ENCODE measurements at regions not wholly inside any gene's neighbourhood (a gene's known extent, or its start where the extent isn't known, plus 50 kb on each side); places are given as distances from the start of the nearest gene placed in this dataset.

- Histone ChIP-seq H3K27ac (ENCODE audit: low read length) (no peak overlapping the region), H3K9ac (ENCODE audit: low read length in 2 of 2) (no peak overlapping the region), H3K36me3 (ENCODE audit: control insufficient read depth in 2 of 2, insufficient read depth in 2 of 2, low read length in 2 of 2) (no peaks in the 10 kb centered on the region), H3K27me3 (ENCODE audit: control insufficient read depth in 1 of 2, insufficient read depth in 2 of 2, low read length in 2 of 2) (no peaks in the 10 kb centered on the region), H3K4me3 (ENCODE audit: low read length in 2 of 2) (no peak overlapping the region), H3K4me1 (ENCODE audit: control insufficient read depth, insufficient read depth, low read length) (peaks cover 20% of the 10 kb centered on the region), H3K9me3 (ENCODE audit: control insufficient read depth in 2 of 2, low read length in 2 of 2) (no peaks in the 10 kb centered on the region)
Observed at GRCh38 chr3:66747696-66748095, 246.9 kb upstream of the LRIG1 start.

GRCh38 chr3:66748175-66748876 is 247.5 kb upstream of the LRIG1 start:
- H3K27ac ChIP-seq (ENCODE audit: low read length), result no peak overlapping the region
- no peaks in the 10 kb centered on the region for H3K36me3 ChIP-seq (ENCODE audit: control insufficient read depth in 2 of 2, insufficient read depth in 2 of 2, low read length in 2 of 2)
- H3K27me3 ChIP-seq (ENCODE audit: control insufficient read depth in 1 of 2, insufficient read depth in 2 of 2, low read length in 2 of 2), result no peaks in the 10 kb centered on the region
- H3K4me1 ChIP-seq (ENCODE audit: control insufficient read depth, insufficient read depth, low read length), result peaks cover 24% of the 10 kb centered on the region
- no peak overlapping the region for H3K9ac ChIP-seq (ENCODE audit: low read length in 2 of 2)
- H3K9me3 ChIP-seq (ENCODE audit: control insufficient read depth in 2 of 2, low read length in 2 of 2), result no peaks in the 10 kb centered on the region
- H3K4me3 ChIP-seq (ENCODE audit: low read length in 2 of 2), result no peak overlapping the region

DNA sequence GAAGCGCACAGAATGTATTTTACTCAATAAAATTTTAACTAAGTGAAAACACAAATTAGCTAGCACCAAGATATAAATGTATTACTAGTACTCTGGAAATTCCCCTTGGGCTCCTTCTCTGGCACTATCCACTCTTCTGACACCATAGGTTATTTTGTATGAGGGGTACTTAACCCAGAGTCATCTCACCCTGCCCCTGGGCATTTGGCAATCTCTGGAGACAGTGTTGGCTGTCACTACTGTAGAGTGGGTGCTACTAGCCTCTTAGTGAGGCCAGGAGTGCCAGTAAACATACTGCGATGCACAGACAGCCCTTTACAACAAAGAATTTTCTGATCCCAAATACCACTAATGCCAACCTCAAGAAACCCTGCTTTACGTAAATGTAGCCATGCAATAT is 246.3 kb upstream of the KBTBD8 start:
- H3K4me1 ChIP-seq (ENCODE audit: control insufficient read depth, insufficient read depth, low read length), result peaks cover 27% of the 10 kb centered on the region
- no peak overlapping the region for H3K9ac ChIP-seq (ENCODE audit: low read length in 2 of 2)
- H3K27me3 ChIP-seq (ENCODE audit: control insufficient read depth in 1 of 2, insufficient read depth in 2 of 2, low read length in 2 of 2), result no peaks in the 10 kb centered on the region
- no peaks in the 10 kb centered on the region for H3K9me3 ChIP-seq (ENCODE audit: control insufficient read depth in 2 of 2, low read length in 2 of 2)
- no peak overlapping the region for H3K4me3 ChIP-seq (ENCODE audit: low read length in 2 of 2)
- H3K36me3 ChIP-seq (ENCODE audit: control insufficient read depth in 2 of 2, insufficient read depth in 2 of 2, low read length in 2 of 2), result no peaks in the 10 kb centered on the region
- peak overlapping the region; percentile 8 for H3K27ac ChIP-seq (ENCODE audit: low read length)

GRCh38 chr3:66753670-66754069 is 244.4 kb upstream of the KBTBD8 start:
- Histone ChIP-seq H3K36me3 (ENCODE audit: control insufficient read depth in 2 of 2, insufficient read depth in 2 of 2, low read length in 2 of 2) (no peaks in the 10 kb centered on the region), H3K4me1 (ENCODE audit: control insufficient read depth, insufficient read depth, low read length) (peaks cover 18% of the 10 kb centered on the region), H3K4me3 (ENCODE audit: low read length in 2 of 2) (no peak overlapping the region), H3K9me3 (ENCODE audit: control insufficient read depth in 2 of 2, low read length in 2 of 2) (no peaks in the 10 kb centered on the region), H3K27ac (ENCODE audit: low read length) (no peak overlapping the region), H3K9ac (ENCODE audit: low read length in 2 of 2) (no peak overlapping the region), H3K27me3 (ENCODE audit: control insufficient read depth in 1 of 2, insufficient read depth in 2 of 2, low read length in 2 of 2) (no peaks in the 10 kb centered on the region)

DNA sequence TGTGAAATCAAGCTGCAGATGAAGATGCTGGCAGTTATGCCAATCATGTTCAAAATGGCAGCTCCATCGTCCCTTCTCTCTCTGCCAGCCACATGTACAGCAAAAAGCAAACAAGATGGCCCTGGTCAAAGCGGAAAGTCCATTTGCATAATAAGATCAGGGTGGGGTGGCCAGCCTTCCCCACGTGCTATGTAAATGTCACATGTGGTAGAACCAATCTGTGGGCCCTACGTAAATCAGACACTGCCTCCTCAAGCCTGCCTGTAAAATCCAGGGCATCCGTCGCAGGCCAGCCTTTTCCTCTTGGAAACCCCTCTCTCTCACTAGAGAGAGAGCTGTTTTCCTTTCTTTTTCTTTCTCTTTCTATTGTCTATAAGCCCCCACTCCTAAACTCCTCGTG is 243.5 kb upstream of the KBTBD8 start:
- Histone ChIP-seq H3K9me3 (ENCODE audit: control insufficient read depth in 2 of 2, low read length in 2 of 2) (no peaks in the 10 kb centered on the region), H3K4me1 (ENCODE audit: control insufficient read depth, insufficient read depth, low read length) (peaks cover 16% of the 10 kb centered on the region), H3K4me3 (ENCODE audit: low read length in 2 of 2) (no peak overlapping the region), H3K36me3 (ENCODE audit: control insufficient read depth in 2 of 2, insufficient read depth in 2 of 2, low read length in 2 of 2) (no peaks in the 10 kb centered on the region), H3K9ac (ENCODE audit: low read length in 2 of 2) (no peak overlapping the region), H3K27ac (ENCODE audit: low read length) (no peak overlapping the region), H3K27me3 (ENCODE audit: control insufficient read depth in 1 of 2, insufficient read depth in 2 of 2, low read length in 2 of 2) (no peaks in the 10 kb centered on the region)

DNA sequence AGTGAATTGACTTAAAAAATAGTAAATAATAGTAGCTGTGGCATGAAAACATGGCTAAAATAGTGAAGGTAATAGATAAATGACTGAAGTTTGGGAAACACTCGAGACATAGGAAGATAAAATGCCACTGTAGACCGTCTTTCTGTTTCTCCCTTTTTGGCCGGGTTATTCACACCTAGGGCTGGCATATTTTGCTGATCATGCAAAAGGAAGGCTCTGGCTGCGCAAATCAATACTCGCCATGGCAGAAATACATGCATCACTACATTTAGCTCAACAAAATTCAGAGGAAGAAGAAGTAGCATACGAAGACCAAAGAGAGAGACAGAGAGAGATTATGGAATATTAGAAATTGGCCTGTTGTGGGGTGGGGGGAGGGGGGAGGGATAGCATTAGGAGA is 242.2 kb upstream of the KBTBD8 start:
- H3K9me3 ChIP-seq (ENCODE audit: control insufficient read depth in 2 of 2, low read length in 2 of 2), result no peaks in the 10 kb centered on the region
- no peak overlapping the region for H3K27ac ChIP-seq (ENCODE audit: low read length)
- no peaks in the 10 kb centered on the region for H3K27me3 ChIP-seq (ENCODE audit: control insufficient read depth in 1 of 2, insufficient read depth in 2 of 2, low read length in 2 of 2)
- peaks cover 16% of the 10 kb centered on the region for H3K4me1 ChIP-seq (ENCODE audit: control insufficient read depth, insufficient read depth, low read length)
- H3K9ac ChIP-seq (ENCODE audit: low read length in 2 of 2), result no peak overlapping the region
- no peak overlapping the region for H3K4me3 ChIP-seq (ENCODE audit: low read length in 2 of 2)
- no peaks in the 10 kb centered on the region for H3K36me3 ChIP-seq (ENCODE audit: control insufficient read depth in 2 of 2, insufficient read depth in 2 of 2, low read length in 2 of 2)

DNA sequence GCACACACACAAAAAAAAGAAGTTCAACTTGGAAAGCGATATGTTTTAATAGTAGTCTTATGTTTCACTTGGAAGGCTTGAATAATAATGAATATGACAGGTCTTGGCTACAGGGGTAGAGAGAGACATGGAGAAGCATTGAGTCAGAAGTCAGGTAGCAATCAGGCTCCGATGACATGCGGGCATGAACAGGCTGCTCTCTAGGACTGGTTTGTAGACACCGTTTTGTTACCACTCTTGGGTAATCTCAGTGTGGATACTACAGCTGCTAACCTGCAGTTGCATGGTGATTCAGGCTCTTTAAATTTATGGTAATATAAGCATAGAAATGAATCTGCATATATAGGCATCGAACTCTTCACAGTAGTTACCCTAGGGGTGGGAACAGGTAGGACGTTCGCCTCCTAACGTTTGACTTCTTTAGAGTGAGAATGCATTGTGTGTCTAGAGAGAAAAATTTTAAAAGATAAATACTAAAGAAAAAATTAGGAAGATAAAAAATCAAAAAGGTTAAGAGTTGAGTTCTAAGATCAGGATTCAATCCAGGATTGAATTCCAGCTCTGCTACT is 241.6 kb upstream of the KBTBD8 start:
- no peaks in the 10 kb centered on the region for H3K9me3 ChIP-seq (ENCODE audit: control insufficient read depth in 2 of 2, low read length in 2 of 2)
- H3K27ac ChIP-seq (ENCODE audit: low read length), result no peak overlapping the region
- H3K9ac ChIP-seq (ENCODE audit: low read length in 2 of 2), result no peak overlapping the region
- peaks cover 10% of the 10 kb centered on the region for H3K4me1 ChIP-seq (ENCODE audit: control insufficient read depth, insufficient read depth, low read length)
- no peak overlapping the region for H3K4me3 ChIP-seq (ENCODE audit: low read length in 2 of 2)
- H3K36me3 ChIP-seq (ENCODE audit: control insufficient read depth in 2 of 2, insufficient read depth in 2 of 2, low read length in 2 of 2), result no peaks in the 10 kb centered on the region
- no peaks in the 10 kb centered on the region for H3K27me3 ChIP-seq (ENCODE audit: control insufficient read depth in 1 of 2, insufficient read depth in 2 of 2, low read length in 2 of 2)

- H3K4me1 ChIP-seq (ENCODE audit: control insufficient read depth, insufficient read depth, low read length), result no peaks in the 10 kb centered on the region
- H3K9me3 ChIP-seq (ENCODE audit: control insufficient read depth in 2 of 2, low read length in 2 of 2), result no peaks in the 10 kb centered on the region
- no peak overlapping the region for H3K4me3 ChIP-seq (ENCODE audit: low read length in 2 of 2)
- no peaks in the 10 kb centered on the region for H3K27me3 ChIP-seq (ENCODE audit: control insufficient read depth in 1 of 2, insufficient read depth in 2 of 2, low read length in 2 of 2)
- no peak overlapping the region for H3K9ac ChIP-seq (ENCODE audit: low read length in 2 of 2)
- H3K27ac ChIP-seq (ENCODE audit: low read length), result no peak overlapping the region
- H3K36me3 ChIP-seq (ENCODE audit: control insufficient read depth in 2 of 2, insufficient read depth in 2 of 2, low read length in 2 of 2), result no peaks in the 10 kb centered on the region
Observed at GRCh38 chr3:66761093-66761780, 236.9 kb upstream of the KBTBD8 start.

GRCh38 chr3:66762916-66763693 is 235.0 kb upstream of the KBTBD8 start:
- no peak overlapping the region for H3K4me3 ChIP-seq (ENCODE audit: low read length in 2 of 2)
- H3K9ac ChIP-seq (ENCODE audit: low read length in 2 of 2), result no peak overlapping the region
- H3K9me3 ChIP-seq (ENCODE audit: control insufficient read depth in 2 of 2, low read length in 2 of 2), result no peaks in the 10 kb centered on the region
- no peaks in the 10 kb centered on the region for H3K36me3 ChIP-seq (ENCODE audit: control insufficient read depth in 2 of 2, insufficient read depth in 2 of 2, low read length in 2 of 2)
- H3K27ac ChIP-seq (ENCODE audit: low read length), result no peak overlapping the region
- no peaks in the 10 kb centered on the region for H3K27me3 ChIP-seq (ENCODE audit: control insufficient read depth in 1 of 2, insufficient read depth in 2 of 2, low read length in 2 of 2)
- H3K4me1 ChIP-seq (ENCODE audit: control insufficient read depth, insufficient read depth, low read length), result no peaks in the 10 kb centered on the region

DNA sequence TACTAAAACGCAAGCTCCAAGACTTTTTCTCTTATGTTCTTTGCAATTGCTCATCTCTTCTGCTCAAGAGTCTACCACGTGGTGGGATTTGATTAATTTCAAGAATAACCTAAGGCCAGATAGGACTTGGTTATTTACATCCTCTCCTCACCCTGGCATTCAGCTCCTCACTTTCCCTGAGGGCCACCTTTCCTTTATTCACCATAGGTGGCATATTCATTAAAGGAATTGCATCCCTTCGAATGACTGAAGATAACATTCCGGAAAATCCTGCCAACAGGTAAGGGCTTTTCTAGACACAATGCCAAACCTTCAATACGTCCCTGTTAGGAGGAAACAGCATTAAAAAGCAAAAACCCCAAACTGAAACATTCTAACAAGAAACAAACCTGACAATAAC is 220.0 kb upstream of the KBTBD8 start:
- no peaks in the 10 kb centered on the region for H3K9me3 ChIP-seq (ENCODE audit: control insufficient read depth in 2 of 2, low read length in 2 of 2)
- no peak overlapping the region for H3K27ac ChIP-seq (ENCODE audit: low read length)
- no peak overlapping the region for H3K4me3 ChIP-seq (ENCODE audit: low read length in 2 of 2)
- no peaks in the 10 kb centered on the region for H3K27me3 ChIP-seq (ENCODE audit: control insufficient read depth in 1 of 2, insufficient read depth in 2 of 2, low read length in 2 of 2)
- H3K36me3 ChIP-seq (ENCODE audit: control insufficient read depth in 2 of 2, insufficient read depth in 2 of 2, low read length in 2 of 2), result no peaks in the 10 kb centered on the region
- H3K4me1 ChIP-seq (ENCODE audit: control insufficient read depth, insufficient read depth, low read length), result no peaks in the 10 kb centered on the region
- no peak overlapping the region for H3K9ac ChIP-seq (ENCODE audit: low read length in 2 of 2)
